HCT116 (cell line): ENCODE measurements at regions not wholly inside any gene's neighbourhood (a gene's known extent, or its start where the extent isn't known, plus 50 kb on each side); places are given as distances from the start of the nearest gene placed in this dataset.

Experiments used
- ATAC-seq: fragments of 200-7000 bp; cut with Tn5 transposase; 2 replicates; pipeline ENCODE4 v1.9.1; 2020; ENCODE audit warnings: mild to moderate bottlenecking, moderate library complexity
- BruUV-seq: library from RNA; stranded (reverse); fragments of 400-500 nt; replicated peaks from 2 replicates; lab custom pipeline; 2021; lab: Mats Ljungman, UMichigan
- CTCF ChIA-PET: fragments of 300-600 bp; sonication (Branson Sonifier 250); formaldehyde crosslinking; loops from one replicate; lab custom pipeline; 2021; ENCODE audit warnings: antibody characterized with exemption; lab: Charles Lee
- POLR2A ChIA-PET: fragments of 300-600, 350-600 bp; sonication (Branson Sonifier 250); formaldehyde crosslinking; loops from one replicate; lab custom pipeline; 2021; ENCODE audit warnings: antibody characterized with exemption; lab: Charles Lee
- RAD21 ChIA-PET, 2 experiments: fragments of 300-600 bp; sonication (Branson Sonifier 250); formaldehyde crosslinking; loops; one replicate each; lab custom pipeline; 2023; ENCODE audit warnings: low total read pairs in 2 of 2; ENCODE audit not compliant: uncharacterized antibody in 2 of 2, unreplicated experiment in 2 of 2, low non-redundant PET in 1 of 2; lab: Charles Lee
- DNase-seq: peaks from one replicate; pipeline ENCODE4 v3.0.0-alpha.2; 2010; ENCODE audit warnings: low read depth, low spot score
- H2AFZ ChIP-seq: fragments of 200-600 bp; shearing (Covaris generic), sonication (generic); 2 replicates; pipeline ENCODE4 v1.6.1; 2017; ENCODE audit warnings: low read depth, mixed run types, mixed read lengths, antibody characterized with exemption, low read length; ENCODE audit not compliant: poor library complexity, severe bottlenecking
- H3K27ac ChIP-seq: 2 replicates; pipeline ENCODE4 v1.5.1; 2012; ENCODE audit warnings: low read depth, low read length
- H3K27me3 ChIP-seq: fragments of 200-600 bp; sonication (generic); 2 replicates; pipeline ENCODE4 v1.6.1; 2016; ENCODE audit warnings: mixed run types, low read length, mixed read lengths; ENCODE audit not compliant: insufficient read depth
- H3K36me3 ChIP-seq, 2 experiments: fragments of 200-500 bp in 1 of 2; fragments of 200-600 bp in 1 of 2; sonication (Bioruptor generic) in 1 of 2; sonication (generic) in 1 of 2; 2 replicates each; pipeline versions ENCODE4 v1.5.1 to v1.6.1; 2014 to 2016; ENCODE audit warnings: low read length in 2 of 2, inconsistent platforms in 1 of 2, mixed read lengths in 1 of 2, mixed run types in 1 of 2; ENCODE audit not compliant: insufficient read depth in 2 of 2, control insufficient read depth in 1 of 2
- H3K4me1 ChIP-seq, 2 experiments: fragments of 200-600 bp in 1 of 2; sonication (generic) in 1 of 2; 2 replicates each; pipeline versions ENCODE4 v1.5.1 to v1.6.1; 2012 to 2017; ENCODE audit warnings: low read length in 2 of 2, inconsistent platforms in 1 of 2, mild to moderate bottlenecking in 1 of 2, mixed read lengths in 1 of 2, mixed run types in 1 of 2, moderate library complexity in 1 of 2; ENCODE audit not compliant: insufficient read depth in 2 of 2, control insufficient read depth in 1 of 2
- H3K4me2 ChIP-seq: fragments of 200-600 bp; sonication (generic); 2 replicates; pipeline ENCODE4 v1.6.1; 2017; ENCODE audit warnings: mixed run types, low read length, mixed read lengths
- H3K4me3 ChIP-seq, 2 experiments: fragments of 200-600 bp in 1 of 2; sonication (generic) in 1 of 2; replicated peaks in 1 of 2; 2 replicates each; pipeline ENCODE4 v1.5.1; 2011 to 2016; ENCODE audit warnings: low read length in 2 of 2, control low read depth in 1 of 2, low read depth in 1 of 2, mild to moderate bottlenecking in 1 of 2, mixed read lengths in 1 of 2, mixed run types in 1 of 2
- H3K79me2 ChIP-seq: fragments of 200-600 bp; sonication (generic); 2 replicates; pipeline ENCODE4 v1.6.1; 2017; ENCODE audit warnings: mild to moderate bottlenecking, mixed run types, low read length, moderate library complexity, mixed read lengths; ENCODE audit not compliant: insufficient read depth
- H3K9ac ChIP-seq: fragments of 200-600 bp; sonication (generic); 2 replicates; pipeline ENCODE4 v1.6.1; 2016; ENCODE audit warnings: low read length, mixed read lengths
- H3K9me2 ChIP-seq: fragments of 200-600 bp; sonication (generic), shearing (Covaris generic); 2 replicates; pipeline ENCODE4 v1.6.1; 2017; ENCODE audit warnings: mixed run types, mild to moderate bottlenecking, moderate library complexity; ENCODE audit not compliant: insufficient read depth
- H3K9me3 ChIP-seq, 2 experiments: fragments of 200-500 bp in 1 of 2; fragments of 200-600 bp in 1 of 2; sonication (Bioruptor generic) in 1 of 2; sonication (generic) in 1 of 2; 2 replicates each; pipeline ENCODE4 v1.6.1; 2014 to 2017; ENCODE audit warnings: low read length in 2 of 2, mixed read lengths in 2 of 2, inconsistent platforms in 1 of 2, low read depth in 1 of 2, mild to moderate bottlenecking in 1 of 2, mixed run types in 1 of 2, moderate library complexity in 1 of 2; ENCODE audit not compliant: control insufficient read depth in 1 of 2, insufficient read depth in 1 of 2
- H4K20me1 ChIP-seq: fragments of 200-600 bp; sonication (generic), shearing (Covaris generic); 2 replicates; pipeline ENCODE4 v1.6.1; 2017; ENCODE audit warnings: mixed run types, mild to moderate bottlenecking, moderate library complexity; ENCODE audit not compliant: insufficient read depth
- CBX3 ChIP-seq: IDR thresholded peaks from 2 replicates; pipeline ENCODE4 v1.6.1; 2012; ENCODE audit warnings: low read depth
- JUND ChIP-seq: IDR thresholded peaks from 2 replicates; pipeline ENCODE4 v1.6.1; 2012
- RAD21 ChIP-seq: IDR thresholded peaks from 2 replicates; pipeline ENCODE4 v1.6.1; 2012; ENCODE audit warnings: low read depth, mild to moderate bottlenecking
- YY1 ChIP-seq: IDR thresholded peaks from 2 replicates; pipeline ENCODE4 v1.6.1; 2011; ENCODE audit warnings: low read length, low read depth, moderate library complexity, mild to moderate bottlenecking; ENCODE audit not compliant: insufficient replicate concordance; ENCODE audit errors: extremely low read depth
- intact Hi-C: fragments of 100-400 bp; cut with micrococcal nuclease; formaldehyde crosslinking; loops from 2 replicates; pipeline ENCODE4 v1.10.0; 2022
- TF ChIP-seq, protein P1 (sequence below): IDR thresholded peaks from 2 replicates; pipeline ENCODE4 v1.6.1; 2012
- TF ChIP-seq, protein P2 (sequence below): IDR thresholded peaks from 2 replicates; pipeline ENCODE4 v1.6.1; 2012
- TF ChIP-seq, protein P3 (sequence below), 3 experiments: fragments of 200-600 bp in 1 of 3; sonication (generic) in 1 of 3; IDR thresholded peaks in 2 of 3; conservative IDR thresholded peaks in 1 of 3; 2 replicates each; pipeline ENCODE4 v1.5.1; 2012 to 2017; ENCODE audit warnings: low read depth in 2 of 3, low read length in 2 of 3, antibody characterized with exemption in 1 of 3, borderline replicate concordance in 1 of 3, control low read depth in 1 of 3, mild to moderate bottlenecking in 1 of 3, mixed read lengths in 1 of 3, mixed run types in 1 of 3, moderate library complexity in 1 of 3; ENCODE audit not compliant: insufficient read depth in 1 of 3

DNA sequence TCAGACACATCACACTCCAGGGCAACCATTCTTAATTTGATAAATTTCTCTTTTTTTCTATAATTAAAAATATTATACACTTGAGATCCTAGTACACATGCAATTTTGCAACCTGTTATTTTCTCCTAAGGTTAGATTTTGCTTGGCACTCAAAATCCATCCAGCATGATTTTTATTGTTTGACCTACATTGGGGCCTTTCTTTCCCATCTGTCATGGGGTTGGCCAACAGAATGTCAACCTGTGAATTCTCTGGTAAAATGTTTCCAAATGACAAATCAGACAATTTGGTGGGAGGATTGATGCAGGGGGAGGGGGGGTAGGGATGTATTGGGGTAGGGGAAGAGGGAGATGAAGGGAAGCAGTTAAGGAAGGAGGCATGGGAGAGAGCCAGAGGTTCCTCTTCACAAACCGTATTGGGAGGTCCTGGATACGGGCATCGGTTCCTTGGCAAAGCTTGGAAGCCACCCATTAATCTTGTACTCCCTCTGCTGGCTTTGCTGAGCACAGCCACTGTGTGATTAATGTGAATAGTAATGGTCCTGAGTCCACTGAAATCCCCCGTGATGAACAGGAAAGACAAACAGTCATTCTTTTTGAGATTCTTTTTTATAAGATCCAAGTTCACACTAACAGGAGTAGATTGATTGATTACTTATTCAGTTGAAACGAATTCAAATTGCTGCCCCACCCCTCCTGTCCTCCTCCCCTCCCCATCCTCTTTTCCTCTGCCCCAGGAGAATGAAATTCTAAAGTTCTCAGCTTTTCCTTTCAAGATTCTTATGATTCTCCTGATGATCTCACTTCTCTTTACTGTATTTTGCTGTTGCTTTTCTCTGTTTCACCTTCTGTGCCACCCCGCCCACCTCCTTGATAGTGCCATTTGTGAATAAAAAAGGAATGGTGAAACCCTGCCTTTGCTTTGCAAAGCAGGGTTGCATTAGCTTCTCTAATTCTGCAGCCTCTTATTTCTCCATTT lies 82.2 kb upstream of the SLC25A26 start:
- Histone ChIP-seq H3K27ac (no peak overlapping the region), H3K36me3 (no peaks in the 10 kb centered on the region), H3K27me3 (no peaks in the 10 kb centered on the region), H3K4me3 (no peak overlapping the region), H3K4me1 (peaks cover 0 to 14% of the 10 kb centered on the region in 2 experiments; a peak in 1 of 4 replicates), H2AFZ (peak overlapping the region; percentile 80), H3K4me2 (no peak overlapping the region), H3K9ac (no peak overlapping the region), H3K79me2 (no peaks in the 10 kb centered on the region), H4K20me1 (no peaks in the 10 kb centered on the region), H3K9me2 (no peaks in the 10 kb centered on the region), H3K9me3 (no peaks in the 10 kb centered on the region)
- peak; percentile 68 for DNase-seq
- RAD21 ChIA-PET: interaction anchor here in 1 of 2 experiments (0.6 kb wide), 1 partner anchor 15 kb away, joined by 4 read pairs; no protein-coding TSS in a partner anchor
- BruUV-seq: no TSS peak
- intact Hi-C loops: loop anchor here (1.0 to 10.0 kb wide), 2 partner anchors 224 to 353 kb away; no protein-coding TSS in a partner anchor
- CTCF ChIA-PET: interaction anchor here (0.8 to 1.7 kb wide), 2 partner anchors 10 to 23 kb away, joined by 3 to 4 read pairs; no protein-coding TSS in a partner anchor
- TF ChIP-seq JUND: no peak
- peak; percentile 35 for TF ChIP-seq YY1
- TF ChIP-seq, protein P1, sequence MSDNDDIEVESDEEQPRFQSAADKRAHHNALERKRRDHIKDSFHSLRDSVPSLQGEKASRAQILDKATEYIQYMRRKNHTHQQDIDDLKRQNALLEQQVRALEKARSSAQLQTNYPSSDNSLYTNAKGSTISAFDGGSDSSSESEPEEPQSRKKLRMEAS: peak; percentile 23; the same call in 1 of the 2 replicates
- TF ChIP-seq RAD21: peak; percentile 93
- TF ChIP-seq, protein P2, sequence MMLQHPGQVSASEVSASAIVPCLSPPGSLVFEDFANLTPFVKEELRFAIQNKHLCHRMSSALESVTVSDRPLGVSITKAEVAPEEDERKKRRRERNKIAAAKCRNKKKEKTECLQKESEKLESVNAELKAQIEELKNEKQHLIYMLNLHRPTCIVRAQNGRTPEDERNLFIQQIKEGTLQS: no peak
- TF ChIP-seq, protein P3, sequence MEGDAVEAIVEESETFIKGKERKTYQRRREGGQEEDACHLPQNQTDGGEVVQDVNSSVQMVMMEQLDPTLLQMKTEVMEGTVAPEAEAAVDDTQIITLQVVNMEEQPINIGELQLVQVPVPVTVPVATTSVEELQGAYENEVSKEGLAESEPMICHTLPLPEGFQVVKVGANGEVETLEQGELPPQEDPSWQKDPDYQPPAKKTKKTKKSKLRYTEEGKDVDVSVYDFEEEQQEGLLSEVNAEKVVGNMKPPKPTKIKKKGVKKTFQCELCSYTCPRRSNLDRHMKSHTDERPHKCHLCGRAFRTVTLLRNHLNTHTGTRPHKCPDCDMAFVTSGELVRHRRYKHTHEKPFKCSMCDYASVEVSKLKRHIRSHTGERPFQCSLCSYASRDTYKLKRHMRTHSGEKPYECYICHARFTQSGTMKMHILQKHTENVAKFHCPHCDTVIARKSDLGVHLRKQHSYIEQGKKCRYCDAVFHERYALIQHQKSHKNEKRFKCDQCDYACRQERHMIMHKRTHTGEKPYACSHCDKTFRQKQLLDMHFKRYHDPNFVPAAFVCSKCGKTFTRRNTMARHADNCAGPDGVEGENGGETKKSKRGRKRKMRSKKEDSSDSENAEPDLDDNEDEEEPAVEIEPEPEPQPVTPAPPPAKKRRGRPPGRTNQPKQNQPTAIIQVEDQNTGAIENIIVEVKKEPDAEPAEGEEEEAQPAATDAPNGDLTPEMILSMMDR (IDR thresholded peaks at IDR 0.05 in 2 of 3, conservative IDR thresholded peaks at IDR 0.05 in 1 of 3; ENCODE audit: borderline replicate concordance in 1 of 3, insufficient read depth in 1 of 3, low read depth in 2 of 3, low read length in 2 of 3): peak; percentile 75 to 81 (median 78)
- peak; percentile 81 for TF ChIP-seq CBX3
- POLR2A ChIA-PET: no interaction called here
- peak; percentile 94 for ATAC-seq
